Esophagus squamous epithelium (tissue), 5 donors: ENCODE measurements at regions not wholly inside any gene's neighbourhood (a gene's known extent, or its start where the extent isn't known, plus 50 kb on each side); places are given as distances from the start of the nearest gene placed in this dataset.

Experiments
- DNase-seq: peaks from one replicate; lab custom pipeline; 2025; lab: John Stamatoyannopoulos, UW
- H3K27ac ChIP-seq, 4 donors: fragments of 200-600 bp; sonication (generic); one replicate each; pipeline ENCODE4 v1.5.1; 2016 to 2019; ENCODE audit warnings: mild to moderate bottlenecking in 1 of 4
- H3K27me3 ChIP-seq, 4 donors: fragments of 200-600 bp; sonication (generic); 1 replicate in 3 of 4; 2 replicates in 1 of 4; pipeline versions ENCODE4 v1.5.1 to v1.6.0; 2017 to 2021; ENCODE audit warnings: antibody characterized with exemption in 1 of 4
- H3K36me3 ChIP-seq, 3 donors: fragments of 200-600 bp; sonication (generic); one replicate each; pipeline ENCODE4 v1.5.1; 2016 to 2019
- H3K4me1 ChIP-seq, 3 donors: fragments of 200-600 bp; sonication (generic); one replicate each; pipeline ENCODE4 v1.5.1; 2017 to 2019
- H3K4me3 ChIP-seq, 4 donors: fragments of 200-600 bp; sonication (generic); 1 replicate in 3 of 4; 2 replicates in 1 of 4; pipeline ENCODE4 v1.5.1; 2016 to 2019; ENCODE audit warnings: mild to moderate bottlenecking in 2 of 4, moderate library complexity in 1 of 4
- H3K9me3 ChIP-seq, 3 donors: fragments of 200-600 bp; sonication (generic); one replicate each; pipeline ENCODE4 v1.5.1; 2016 to 2019
- CTCF ChIP-seq, 6 experiments: fragments of 450-650 bp in 4 of 6; fragments of 200-600 bp in 2 of 6; sonication (generic) in 2 of 6; IDR thresholded peaks; one replicate each; pipeline ENCODE4 v1.5.1; 2016 to 2019; ENCODE audit warnings: antibody characterized with exemption in 6 of 6, mild to moderate bottlenecking in 4 of 6, moderate library complexity in 4 of 6
- POLR2A ChIP-seq, 4 donors: fragments of 450-650 bp; IDR thresholded peaks; one replicate each; pipeline ENCODE4 v1.6.1; 2017; ENCODE audit warnings: antibody characterized with exemption in 4 of 4, mild to moderate bottlenecking in 4 of 4, moderate library complexity in 3 of 4
- WGBS, 2 donors: methylation state at CpG; one replicate each; pipeline ENCODE4 v1.1.5; 2018; 5-methylcytosine and 5-hydroxymethylcytosine counted together
- intact Hi-C: fragments of 100-400 bp; cut with DNase I; formaldehyde crosslinking; loops from one replicate; pipeline ENCODE4 v1.15.0; 2022
- donor health status: DM: yes; HTN: yes; CAD: no.

- TF ChIP-seq POLR2A (IDR thresholded peaks at IDR 0.05) (no peak), CTCF (IDR thresholded peaks at IDR 0.05) (no peak)
- H3K27ac ChIP-seq, result peak overlapping the region in 3 of 4 donors; percentile 5 to 42 (median 29)
- WGBS, 2 donors, result 2% methylated on average over 9 to 10 of the region's 14 CpGs
- intact Hi-C loops, result no loop called here
- H3K4me3 ChIP-seq, result peak overlapping the region; percentile 16 to 62 (median 45)
- no peaks in the 10 kb centered on the region for H3K36me3 ChIP-seq
- H3K4me1 ChIP-seq, result peaks cover 0 to 13% (median 8%) of the 10 kb centered on the region in 3 donors
- no peak for DNase-seq
- no peaks in the 10 kb centered on the region for H3K27me3 ChIP-seq
- H3K9me3 ChIP-seq, result no peaks in the 10 kb centered on the region
Observed at GRCh38 chr4:112817933-112818593, 181.1 kb downstream of the LARP7 start.

- peaks cover 0 to 13% (median 8%) of the 10 kb centered on the region in 3 donors for H3K4me1 ChIP-seq
- intact Hi-C loops, result no loop called here
- no peaks in the 10 kb centered on the region for H3K36me3 ChIP-seq
- peak overlapping the region in 1 of 4 donors; percentile 29 for H3K27ac ChIP-seq
- H3K27me3 ChIP-seq, result no peaks in the 10 kb centered on the region
- H3K9me3 ChIP-seq, result no peaks in the 10 kb centered on the region
- H3K4me3 ChIP-seq, result peak overlapping the region; percentile 16 to 62 (median 45)
- TF ChIP-seq CTCF (IDR thresholded peaks at IDR 0.05), result no peak
- no peak for TF ChIP-seq POLR2A (IDR thresholded peaks at IDR 0.05)
- DNase-seq, result no peak
- WGBS, 2 donors, result 42% methylated on average over 3 of the region's 3 CpGs
Observed at GRCh38 chr4:112818594-112818965, 181.6 kb downstream of the LARP7 start.

GRCh38 chr4:112819729-112820128 lies 182.8 kb downstream of the LARP7 start:
- H3K4me3 ChIP-seq, result no peak overlapping the region
- H3K4me1 ChIP-seq, result peaks cover 0 to 13% (median 8%) of the 10 kb centered on the region in 3 donors
- no peaks in the 10 kb centered on the region for H3K36me3 ChIP-seq
- no peaks in the 10 kb centered on the region for H3K27me3 ChIP-seq
- no peaks in the 10 kb centered on the region for H3K9me3 ChIP-seq
- intact Hi-C loops, result no loop called here
- no peak for DNase-seq
- TF ChIP-seq CTCF (IDR thresholded peaks at IDR 0.05), result no peak
- H3K27ac ChIP-seq, result no peak overlapping the region
- 73 to 79% methylated on average over 5 of the region's 5 CpGs for WGBS, 2 donors

DNA sequence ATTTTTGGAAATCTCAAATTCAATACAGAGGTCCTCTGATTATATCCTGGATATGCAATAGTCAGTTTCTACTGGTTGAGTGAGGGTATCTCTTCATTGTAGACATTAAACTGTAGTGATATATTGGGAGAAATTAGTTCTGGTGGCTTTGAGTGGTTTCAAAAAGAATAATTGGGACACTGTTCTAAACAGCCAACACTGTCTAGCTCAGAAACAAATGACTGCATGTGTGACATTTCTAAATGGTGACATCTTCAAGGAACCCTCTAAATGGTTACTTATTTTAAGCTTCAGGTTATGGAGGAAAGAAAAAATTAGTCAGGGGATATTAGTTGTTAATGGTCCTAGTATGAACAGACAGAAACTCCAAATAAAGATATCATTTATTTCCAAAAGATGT lies 186.2 kb downstream of the LARP7 start:
- DNase-seq, result no peak
- H3K4me1 ChIP-seq, result peaks cover 0 to 7% (median 6%) of the 10 kb centered on the region in 3 donors
- no peak for TF ChIP-seq POLR2A (IDR thresholded peaks at IDR 0.05)
- no peak for TF ChIP-seq CTCF (IDR thresholded peaks at IDR 0.05)
- no peaks in the 10 kb centered on the region for H3K9me3 ChIP-seq
- H3K4me3 ChIP-seq, result no peak overlapping the region
- intact Hi-C loops, result no loop called here
- H3K36me3 ChIP-seq, result no peaks in the 10 kb centered on the region
- H3K27ac ChIP-seq, result no peak overlapping the region
- no peaks in the 10 kb centered on the region for H3K27me3 ChIP-seq

- DNase-seq, result no peak
- no peak for TF ChIP-seq POLR2A (IDR thresholded peaks at IDR 0.05)
- no peak for TF ChIP-seq CTCF (IDR thresholded peaks at IDR 0.05)
- Histone ChIP-seq H3K4me1 (peaks cover 0 to 3% (median 2%) of the 10 kb centered on the region in 3 donors), H3K36me3 (no peaks in the 10 kb centered on the region), H3K4me3 (no peak overlapping the region), H3K27ac (no peak overlapping the region), H3K9me3 (no peaks in the 10 kb centered on the region), H3K27me3 (no peaks in the 10 kb centered on the region)
- intact Hi-C loops, result no loop called here
- 61 to 65% methylated on average over 2 of the region's 2 CpGs for WGBS, 2 donors
Observed at GRCh38 chr4:112823606-112824005, 186.7 kb downstream of the LARP7 start.
